Panc1 (cell line): ENCODE measurements at regions not wholly inside any gene's neighbourhood (a gene's known extent, or its start where the extent isn't known, plus 50 kb on each side); places are given as distances from the start of the nearest gene placed in this dataset.

Source experiments
- ATAC-seq: fragments of 200-7000 bp; cut with Tn5 transposase; 2 replicates; pipeline ENCODE4 v1.9.1; 2020; ENCODE audit warnings: mild to moderate bottlenecking, moderate library complexity
- BruUV-seq: library from RNA; stranded (reverse); fragments of 400-500 nt; replicated peaks from 2 replicates; lab custom pipeline; 2021; lab: Mats Ljungman, UMichigan
- CTCF ChIA-PET: fragments of 300-600 bp; sonication (Branson Sonifier 250); formaldehyde crosslinking; loops from one replicate; lab custom pipeline; 2022; ENCODE audit warnings: antibody characterized with exemption; lab: Charles Lee
- POLR2A ChIA-PET: fragments of 300-600 bp; sonication (Branson Sonifier 250); formaldehyde crosslinking; loops from one replicate; lab custom pipeline; 2022; ENCODE audit warnings: antibody characterized with exemption; lab: Charles Lee
- DNase-seq: peaks from one replicate; pipeline ENCODE4 v3.0.0-alpha.2; 2010; ENCODE audit warnings: low read depth, low spot score
- H3K27ac ChIP-seq: 2 replicates; pipeline ENCODE4 v1.5.1; 2011; ENCODE audit warnings: mild to moderate bottlenecking, low read length, inconsistent platforms
- H3K27me3 ChIP-seq: fragments of 200-500 bp; sonication (Bioruptor generic); 2 replicates; pipeline ENCODE4 v1.6.0; 2014; ENCODE audit warnings: low read length, inconsistent platforms; ENCODE audit not compliant: control insufficient read depth, insufficient read depth
- H3K36me3 ChIP-seq: fragments of 200-500 bp; sonication (Bioruptor generic); 2 replicates; pipeline ENCODE4 v1.5.1; 2014; ENCODE audit warnings: inconsistent platforms, mild to moderate bottlenecking, low read length, moderate library complexity; ENCODE audit not compliant: control insufficient read depth, insufficient read depth
- H3K4me1 ChIP-seq: 2 replicates; pipeline ENCODE4 v1.5.1; 2011; ENCODE audit warnings: inconsistent platforms, mild to moderate bottlenecking, low read length, moderate library complexity; ENCODE audit not compliant: control insufficient read depth, insufficient read depth
- H3K4me3 ChIP-seq, 2 experiments: 2 replicates each; pipeline ENCODE4 v1.5.1; 2011 to 2012; ENCODE audit warnings: low read depth in 2 of 2, low read length in 2 of 2, mild to moderate bottlenecking in 2 of 2, inconsistent platforms in 1 of 2, moderate library complexity in 1 of 2
- H3K9me3 ChIP-seq: fragments of 200-500 bp; sonication (Bioruptor generic); 2 replicates; pipeline ENCODE4 v1.5.1; 2014; ENCODE audit warnings: low read depth, mild to moderate bottlenecking, inconsistent platforms, low read length, moderate library complexity; ENCODE audit not compliant: control insufficient read depth, insufficient read depth
- CTCF ChIP-seq: fragments of 450-650 bp; IDR thresholded peaks from 2 replicates; pipeline ENCODE4 v1.5.1; 2017; ENCODE audit warnings: mild to moderate bottlenecking
- POLR2AphosphoS5 ChIP-seq: IDR thresholded peaks from 2 replicates; pipeline ENCODE4 v1.6.1; 2012; ENCODE audit warnings: mild to moderate bottlenecking, low read depth, low read length, moderate library complexity
- REST ChIP-seq, 2 experiments: IDR thresholded peaks; 2 replicates each; pipeline ENCODE4 v1.6.1; 2011 to 2012; ENCODE audit warnings: low read depth in 2 of 2, control low read depth in 1 of 2, low read length in 1 of 2, mild to moderate bottlenecking in 1 of 2, moderate library complexity in 1 of 2; ENCODE audit not compliant: insufficient read depth in 1 of 2
- SIN3A ChIP-seq: IDR thresholded peaks from 2 replicates; pipeline ENCODE4 v1.6.1; 2012; ENCODE audit warnings: low read depth, mild to moderate bottlenecking, low read length, moderate library complexity, borderline replicate concordance; ENCODE audit not compliant: insufficient read depth
- TCF7L2 ChIP-seq: IDR thresholded peaks from 2 replicates; pipeline ENCODE4 v1.6.1; 2011; ENCODE audit warnings: mild to moderate bottlenecking, low read depth, low read length, inconsistent platforms
- in situ Hi-C: cut with HindIII; loops from 2 replicates; pipeline ENCODE4 v1.10.0; 2016; ENCODE audit warnings: low sequenced_read_pairs, low pct_unique_long_range_greater_than_20kb
- intact Hi-C: fragments of 100-400 bp; cut with micrococcal nuclease; formaldehyde crosslinking; loops from one replicate; pipeline ENCODE4 v1.10.0; 2022; ENCODE audit not compliant: unreplicated experiment

- POLR2A ChIA-PET, result no interaction called here
Measured at GRCh38 chr18:22276334-22276713, 106.9 kb downstream of the GATA6 start.

GRCh38 chr18:22275706-22276333 is 106.4 kb downstream of the GATA6 start:
- Histone ChIP-seq H3K9me3 (no peaks in the 10 kb centered on the region), H3K27me3 (no peaks in the 10 kb centered on the region), H3K27ac (no peak overlapping the region), H3K4me1 (no peaks in the 10 kb centered on the region), H3K36me3 (no peaks in the 10 kb centered on the region), H3K4me3 (no peak overlapping the region)
- TF ChIP-seq SIN3A (no peak), CTCF (no peak), TCF7L2 (no peak), REST (IDR thresholded peaks at IDR 0.05; ENCODE audit: insufficient read depth in 1 of 2, low read depth in 2 of 2, low read length in 1 of 2) (no peak), POLR2AphosphoS5 (no peak)
- in situ Hi-C loops, result no loop called here
- POLR2A ChIA-PET, result no interaction called here
- ATAC-seq, result no peak
- DNase-seq, result no peak
- no TSS peak for BruUV-seq
- intact Hi-C loops, result no loop called here
- CTCF ChIA-PET, result no interaction called here

More at GRCh38 chr18:22276334-22276713, 106.9 kb downstream of the GATA6 start:
- in situ Hi-C loops (no loop called here), intact Hi-C loops (no loop called here)
- Histone ChIP-seq H3K4me3 (no peak overlapping the region), H3K36me3 (no peaks in the 10 kb centered on the region), H3K4me1 (no peaks in the 10 kb centered on the region), H3K9me3 (no peaks in the 10 kb centered on the region), H3K27ac (no peak overlapping the region), H3K27me3 (no peaks in the 10 kb centered on the region)
- BruUV-seq, result no TSS peak
- no peak for ATAC-seq
- TF ChIP-seq CTCF, result no peak
- no peak for TF ChIP-seq REST (IDR thresholded peaks at IDR 0.05; ENCODE audit: insufficient read depth in 1 of 2, low read depth in 2 of 2, low read length in 1 of 2)
- TF ChIP-seq POLR2AphosphoS5, result no peak
- TF ChIP-seq SIN3A, result no peak
- TF ChIP-seq TCF7L2, result no peak
- CTCF ChIA-PET, result no interaction called here
- no peak for DNase-seq
